ENCODE measurements at regions not wholly inside any gene's neighbourhood (a gene's known extent, or its start where the extent isn't known, plus 50 kb on each side); places are given as distances from the start of the nearest gene placed in this dataset.

GRCh38 chr4:125749354-125749753 is 434.6 kb downstream of the FAT4 start:
- DNase-seq (ENCODE audit: extremely low spot score in 2 of 2), result no peak
- Histone ChIP-seq H3K36me3 (no peaks in the 10 kb centered on the region), H3K27ac (no peak overlapping the region), H3K4me3 (no peak overlapping the region), H3K27me3 (no peaks in the 10 kb centered on the region), H3K9me3 (no peaks in the 10 kb centered on the region), H3K4me1 (no peaks in the 10 kb centered on the region)
- intact Hi-C loops (cut with DNase I), result no loop called here
- TF ChIP-seq CTCF (IDR thresholded peaks at IDR 0.05), result no peak
- TF ChIP-seq POLR2A (IDR thresholded peaks at IDR 0.05), result no peak
- TF ChIP-seq POLR2AphosphoS5 (IDR thresholded peaks at IDR 0.05; ENCODE audit: insufficient read depth in 1 of 2, low read depth in 1 of 2), result no peak

DNA sequence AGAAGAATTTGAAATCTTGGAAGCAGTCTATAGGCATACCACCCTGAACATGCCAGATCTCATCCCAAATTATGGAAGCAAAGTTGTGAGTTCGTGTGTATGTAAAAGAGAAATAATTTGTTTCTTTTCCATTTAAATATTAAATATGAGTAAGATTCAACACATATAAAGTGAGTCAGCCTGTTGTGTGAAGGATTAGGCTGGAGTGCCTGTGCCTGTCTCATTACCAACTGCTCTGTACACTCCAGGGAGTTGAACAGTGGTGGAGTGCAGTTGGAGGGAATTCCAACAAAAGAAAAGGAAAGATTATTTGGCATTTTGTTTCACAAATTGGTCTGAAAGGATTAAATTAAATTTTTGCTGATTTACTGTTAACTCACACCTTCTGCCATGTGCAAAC is 435.6 kb downstream of the FAT4 start:
- Histone ChIP-seq H3K27me3 (no peaks in the 10 kb centered on the region), H3K9me3 (no peaks in the 10 kb centered on the region), H3K4me3 (no peak overlapping the region), H3K27ac (no peak overlapping the region), H3K4me1 (no peaks in the 10 kb centered on the region), H3K36me3 (no peaks in the 10 kb centered on the region)
- intact Hi-C loops (cut with DNase I), result no loop called here
- TF ChIP-seq CTCF (IDR thresholded peaks at IDR 0.05) (no peak), POLR2A (IDR thresholded peaks at IDR 0.05) (no peak), POLR2AphosphoS5 (IDR thresholded peaks at IDR 0.05; ENCODE audit: insufficient read depth in 1 of 2, low read depth in 1 of 2) (no peak)
- no peak for DNase-seq (ENCODE audit: extremely low spot score in 2 of 2)

- no peak for DNase-seq (ENCODE audit: extremely low spot score in 2 of 2)
- H3K36me3 ChIP-seq, result no peaks in the 10 kb centered on the region
- no peaks in the 10 kb centered on the region for H3K9me3 ChIP-seq
- no peak overlapping the region for H3K27ac ChIP-seq
- no peaks in the 10 kb centered on the region for H3K27me3 ChIP-seq
- H3K4me3 ChIP-seq, result no peak overlapping the region
- intact Hi-C loops (cut with DNase I), result no loop called here
- H3K4me1 ChIP-seq, result no peaks in the 10 kb centered on the region
- TF ChIP-seq POLR2AphosphoS5 (IDR thresholded peaks at IDR 0.05; ENCODE audit: insufficient read depth in 1 of 2, low read depth in 1 of 2) (no peak), CTCF (IDR thresholded peaks at IDR 0.05) (peak in 1 of 3 experiments; percentile 25), POLR2A (IDR thresholded peaks at IDR 0.05) (no peak)
These were observed 436.2 kb downstream of the FAT4 start for GRCh38 chr4:125750828-125751466.

- Histone ChIP-seq H3K27me3 (no peaks in the 10 kb centered on the region), H3K27ac (no peak overlapping the region), H3K4me3 (no peak overlapping the region), H3K9me3 (no peaks in the 10 kb centered on the region), H3K4me1 (no peaks in the 10 kb centered on the region), H3K36me3 (no peaks in the 10 kb centered on the region)
- intact Hi-C loops (cut with DNase I), result no loop called here
- no peak for DNase-seq (ENCODE audit: extremely low spot score in 2 of 2)
- no peak for TF ChIP-seq CTCF (IDR thresholded peaks at IDR 0.05)
- TF ChIP-seq POLR2A (IDR thresholded peaks at IDR 0.05), result no peak
- TF ChIP-seq POLR2AphosphoS5 (IDR thresholded peaks at IDR 0.05; ENCODE audit: insufficient read depth in 1 of 2, low read depth in 1 of 2), result no peak
These were observed 443.7 kb downstream of the FAT4 start for GRCh38 chr4:125758438-125758837.

- Histone ChIP-seq H3K27ac (no peak overlapping the region), H3K4me3 (no peak overlapping the region), H3K36me3 (no peaks in the 10 kb centered on the region), H3K27me3 (no peaks in the 10 kb centered on the region), H3K4me1 (no peaks in the 10 kb centered on the region), H3K9me3 (no peaks in the 10 kb centered on the region)
- intact Hi-C loops (cut with DNase I), result no loop called here
- DNase-seq (ENCODE audit: extremely low spot score in 2 of 2), result no peak
- no peak for TF ChIP-seq POLR2AphosphoS5 (IDR thresholded peaks at IDR 0.05; ENCODE audit: insufficient read depth in 1 of 2, low read depth in 1 of 2)
- TF ChIP-seq POLR2A (IDR thresholded peaks at IDR 0.05), result no peak
- TF ChIP-seq CTCF (IDR thresholded peaks at IDR 0.05), result no peak
These were observed 445.6 kb downstream of the FAT4 start for GRCh38 chr4:125760201-125760819.
